Tibial artery (tissue), 4 donors: ENCODE measurements at regions not wholly inside any gene's neighbourhood (a gene's known extent, or its start where the extent isn't known, plus 50 kb on each side); places are given as distances from the start of the nearest gene placed in this dataset.
"Not testable (repeated sequence)": the region's sequence is repeated elsewhere in the genome, so short reads cannot be mapped to it uniquely, and the experiment has no call there.

Source experiments
- DNase-seq, 2 donors: peaks; one replicate each; pipeline ENCODE4 v3.0.0-alpha.2; 2019
- H3K27ac ChIP-seq, 2 donors: fragments of 200-600 bp; sonication (generic) in 1 of 2; 1 replicate in 1 of 2; 2 replicates in 1 of 2; pipeline ENCODE4 v1.5.1; 2018 to 2019; ENCODE audit warnings: mild to moderate bottlenecking in 1 of 2
- H3K27me3 ChIP-seq, 2 donors: fragments of 200-600 bp; sonication (generic) in 1 of 2; one replicate each; pipeline versions ENCODE4 v1.5.1 to v1.6.0; 2016 to 2019
- H3K36me3 ChIP-seq, 3 donors: fragments of 200-600 bp; sonication (generic) in 2 of 3; one replicate each; pipeline ENCODE4 v1.5.1; 2016 to 2019; ENCODE audit warnings: mild to moderate bottlenecking in 2 of 3
- H3K4me1 ChIP-seq, 4 donors: fragments of 200-600 bp; sonication (generic) in 2 of 4; 1 replicate in 3 of 4; 2 replicates in 1 of 4; pipeline ENCODE4 v1.5.1; 2016 to 2019
- H3K4me3 ChIP-seq, 2 donors: fragments of 200-600 bp; sonication (generic) in 1 of 2; 1 replicate in 1 of 2; 2 replicates in 1 of 2; pipeline ENCODE4 v1.5.1; 2018 to 2019; ENCODE audit warnings: mild to moderate bottlenecking in 2 of 2
- H3K9me3 ChIP-seq, 3 donors: fragments of 200-600 bp; sonication (generic) in 1 of 3; one replicate each; pipeline ENCODE4 v1.5.1; 2016 to 2019
- intact Hi-C: fragments of 100-400 bp; cut with DNase I; formaldehyde crosslinking; loops from one replicate; pipeline ENCODE4 v1.15.0; 2023; ENCODE audit warnings: low total_unique reads
- TF ChIP-seq, protein P1 (sequence below), 2 experiments: fragments of 200-600 bp in 1 of 2; fragments of 450-650 bp in 1 of 2; IDR thresholded peaks; one replicate each; pipeline ENCODE4 v1.5.1; 2017 to 2019; ENCODE audit warnings: antibody characterized with exemption in 2 of 2, mild to moderate bottlenecking in 1 of 2, moderate library complexity in 1 of 2

DNA sequence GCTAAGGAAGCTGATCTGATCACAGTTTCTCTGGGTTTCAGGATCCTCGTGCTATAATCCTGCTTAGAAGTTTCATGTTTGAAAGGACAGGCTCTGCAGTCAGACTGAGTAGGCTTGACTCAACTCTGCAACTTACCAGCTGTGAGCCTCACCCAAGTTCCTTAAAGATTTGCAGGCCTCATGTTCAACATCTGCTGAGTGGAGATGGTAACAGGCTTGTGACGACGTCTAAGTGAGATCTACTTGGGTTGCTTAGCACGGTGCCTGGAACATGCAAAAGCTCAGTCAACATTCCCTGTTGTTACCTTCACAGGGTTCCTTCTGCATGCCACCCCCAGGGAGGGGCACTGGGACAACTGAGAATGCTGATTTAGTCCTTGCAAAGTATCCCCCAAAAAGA lies 164.2 kb downstream of the C1D start:
- TF ChIP-seq, protein P1, sequence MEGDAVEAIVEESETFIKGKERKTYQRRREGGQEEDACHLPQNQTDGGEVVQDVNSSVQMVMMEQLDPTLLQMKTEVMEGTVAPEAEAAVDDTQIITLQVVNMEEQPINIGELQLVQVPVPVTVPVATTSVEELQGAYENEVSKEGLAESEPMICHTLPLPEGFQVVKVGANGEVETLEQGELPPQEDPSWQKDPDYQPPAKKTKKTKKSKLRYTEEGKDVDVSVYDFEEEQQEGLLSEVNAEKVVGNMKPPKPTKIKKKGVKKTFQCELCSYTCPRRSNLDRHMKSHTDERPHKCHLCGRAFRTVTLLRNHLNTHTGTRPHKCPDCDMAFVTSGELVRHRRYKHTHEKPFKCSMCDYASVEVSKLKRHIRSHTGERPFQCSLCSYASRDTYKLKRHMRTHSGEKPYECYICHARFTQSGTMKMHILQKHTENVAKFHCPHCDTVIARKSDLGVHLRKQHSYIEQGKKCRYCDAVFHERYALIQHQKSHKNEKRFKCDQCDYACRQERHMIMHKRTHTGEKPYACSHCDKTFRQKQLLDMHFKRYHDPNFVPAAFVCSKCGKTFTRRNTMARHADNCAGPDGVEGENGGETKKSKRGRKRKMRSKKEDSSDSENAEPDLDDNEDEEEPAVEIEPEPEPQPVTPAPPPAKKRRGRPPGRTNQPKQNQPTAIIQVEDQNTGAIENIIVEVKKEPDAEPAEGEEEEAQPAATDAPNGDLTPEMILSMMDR (IDR thresholded peaks at IDR 0.05): no peak
- no peaks in the 10 kb centered on the region for H3K9me3 ChIP-seq
- intact Hi-C loops: no loop called here
- H3K4me1 ChIP-seq: peaks cover 0 to 9% (median 4%) of the 10 kb centered on the region in 4 donors
- no peak overlapping the region for H3K27ac ChIP-seq
- no peaks in the 10 kb centered on the region for H3K36me3 ChIP-seq
- no peak for DNase-seq
- H3K4me3 ChIP-seq: no peak overlapping the region
- H3K27me3 ChIP-seq: no peaks in the 10 kb centered on the region

- H3K36me3 ChIP-seq: no peaks in the 10 kb centered on the region
- intact Hi-C loops: no loop called here
- H3K27me3 ChIP-seq: no peaks in the 10 kb centered on the region
- H3K9me3 ChIP-seq: no peaks in the 10 kb centered on the region
- peaks cover 0 to 6% (median 1%) of the 10 kb centered on the region in 4 donors for H3K4me1 ChIP-seq
- H3K27ac ChIP-seq: no peak overlapping the region
- TF ChIP-seq, protein P1 (IDR thresholded peaks at IDR 0.05): no peak
- no peak overlapping the region for H3K4me3 ChIP-seq
- DNase-seq: no peak
Measured at GRCh38 chr2:67899187-67899586, 163.6 kb downstream of the C1D start.

DNA sequence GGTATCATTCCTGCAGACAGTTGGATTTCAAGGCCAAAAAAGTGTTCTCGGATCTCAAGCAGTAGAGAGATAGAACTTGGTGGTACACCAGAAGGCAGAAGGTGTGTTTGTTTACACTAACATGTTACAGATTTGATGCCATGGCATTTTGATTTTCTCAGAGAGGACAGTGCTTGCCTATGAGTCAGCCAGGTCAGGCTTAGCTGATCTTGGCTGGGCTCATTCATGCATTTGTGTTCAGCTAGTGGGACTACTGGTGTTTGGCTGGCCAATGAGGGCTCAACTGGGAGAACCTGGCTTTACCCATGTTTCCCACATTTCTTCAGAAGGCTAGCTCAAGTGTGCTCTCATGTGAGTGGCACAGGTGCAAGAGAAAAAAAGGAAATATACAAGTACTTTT lies 162.0 kb downstream of the C1D start:
- DNase-seq: no peak
- Histone ChIP-seq H3K27me3 (no peaks in the 10 kb centered on the region), H3K27ac (no peak overlapping the region), H3K9me3 (no peaks in the 10 kb centered on the region), H3K4me3 (no peak overlapping the region), H3K4me1 (peaks cover 0 to 2% (median 1%) of the 10 kb centered on the region in 4 donors), H3K36me3 (no peaks in the 10 kb centered on the region)
- intact Hi-C loops: no loop called here
- TF ChIP-seq, protein P1 (IDR thresholded peaks at IDR 0.05): no peak

GRCh38 chr2:67904566-67904965 lies 158.2 kb downstream of the C1D start:
- TF ChIP-seq, protein P1 (IDR thresholded peaks at IDR 0.05): no peak
- no peak for DNase-seq
- intact Hi-C loops: no loop called here
- H3K36me3 ChIP-seq: no peaks in the 10 kb centered on the region
- no peak overlapping the region for H3K27ac ChIP-seq
- no peaks in the 10 kb centered on the region for H3K9me3 ChIP-seq
- no peak overlapping the region for H3K4me3 ChIP-seq
- H3K4me1 ChIP-seq: peaks cover 0 to 8% (median 2%) of the 10 kb centered on the region in 4 donors
- no peaks in the 10 kb centered on the region for H3K27me3 ChIP-seq

GRCh38 chr2:67904966-67905365 lies 157.8 kb downstream of the C1D start:
- Histone ChIP-seq H3K36me3 (no peaks in the 10 kb centered on the region), H3K27me3 (no peaks in the 10 kb centered on the region), H3K27ac (no peak overlapping the region), H3K4me1 (peaks cover 0 to 12% (median 2%) of the 10 kb centered on the region in 4 donors), H3K4me3 (no peak overlapping the region), H3K9me3 (no peaks in the 10 kb centered on the region)
- DNase-seq: no peak
- intact Hi-C loops: no loop called here
- TF ChIP-seq, protein P1 (IDR thresholded peaks at IDR 0.05): no peak

- H3K27ac ChIP-seq, H3K9me3 ChIP-seq, H3K27me3 ChIP-seq, H3K4me3 ChIP-seq, DNase-seq, H3K36me3 ChIP-seq, intact Hi-C loops: not testable (repeated sequence)
- H3K4me1 ChIP-seq: peaks cover 0 to 17% (median 2%) of the 10 kb centered on the region in 4 donors
Measured at GRCh38 chr2:67906547-67906946, 156.3 kb downstream of the C1D start.
